CD4-positive, alpha-beta T cell (primary cell): ENCODE measurements at regions not wholly inside any gene's neighbourhood (a gene's known extent, or its start where the extent isn't known, plus 50 kb on each side); places are given as distances from the start of the nearest gene placed in this dataset.

Source experiments
- ATAC-seq: fragments of 200-7000 bp; cut with Tn5 transposase; one replicate; pipeline ENCODE4 v1.10.0; 2022; ENCODE audit warnings: mild to moderate bottlenecking; ENCODE audit not compliant: poor library complexity
- CTCF ChIA-PET: fragments of 350-600 bp; sonication (Branson Sonifier 250); formaldehyde crosslinking; loops from one replicate; lab custom pipeline; 2021; ENCODE audit warnings: antibody characterized with exemption, inconsistent platforms; lab: Charles Lee
- POLR2A ChIA-PET: fragments of 350-600 bp; sonication (Branson Sonifier 250); formaldehyde crosslinking; loops from one replicate; lab custom pipeline; 2021; ENCODE audit warnings: antibody characterized with exemption, inconsistent platforms; lab: Charles Lee
- DNase-seq, 14 experiments: peaks; one replicate each; pipeline ENCODE4 v3.0.0-alpha.2; 2013 to 2020; ENCODE audit warnings: mixed read lengths in 2 of 14
- H3K27ac ChIP-seq, 2 donors: one replicate each; pipeline versions ENCODE4 v1.5.1 to v1.7.0; 2013; ENCODE audit warnings: low read length in 2 of 2, low read depth in 1 of 2, mild to moderate bottlenecking in 1 of 2
- H3K27me3 ChIP-seq, 2 experiments: 1 replicate in 1 of 2; 2 replicates in 1 of 2; pipeline versions ENCODE4 v1.6.1 to v1.7.0; 2013; ENCODE audit warnings: low read length in 2 of 2, control low read depth in 1 of 2, mild to moderate bottlenecking in 1 of 2, moderate library complexity in 1 of 2; ENCODE audit not compliant: insufficient read depth in 2 of 2, control insufficient read depth in 1 of 2
- H3K36me3 ChIP-seq: one replicate; pipeline ENCODE4 v1.6.1; 2013; ENCODE audit warnings: low read length, control low read depth; ENCODE audit not compliant: insufficient read depth
- H3K4me1 ChIP-seq: one replicate; pipeline ENCODE4 v1.6.1; 2013; ENCODE audit warnings: low read length, control low read depth; ENCODE audit not compliant: insufficient read depth
- H3K4me3 ChIP-seq: one replicate; pipeline ENCODE4 v1.5.1; 2013; ENCODE audit warnings: mild to moderate bottlenecking, low read length, moderate library complexity
- H3K9me3 ChIP-seq, 2 experiments: 1 replicate in 1 of 2; 2 replicates in 1 of 2; pipeline versions ENCODE4 v1.6.1 to v1.7.0; 2013; ENCODE audit warnings: low read length in 2 of 2, mild to moderate bottlenecking in 2 of 2, control low read depth in 1 of 2, moderate library complexity in 1 of 2; ENCODE audit not compliant: control insufficient read depth in 1 of 2, insufficient read depth in 1 of 2
- H3K27ac Mint-ChIP-seq: one replicate; pipeline ENCODE4 v1.8.0; 2020; ENCODE audit warnings: mixed read lengths
- H3K27me3 Mint-ChIP-seq: one replicate; pipeline ENCODE4 v1.8.0; 2021; ENCODE audit warnings: mixed read lengths
- H3K36me3 Mint-ChIP-seq: one replicate; pipeline ENCODE4 v1.8.0; 2021; ENCODE audit warnings: low read depth, mixed read lengths
- H3K4me1 Mint-ChIP-seq: one replicate; pipeline ENCODE4 v1.8.0; 2021; ENCODE audit warnings: low read depth, mixed read lengths
- H3K4me3 Mint-ChIP-seq: one replicate; pipeline ENCODE4 v1.8.0; 2020; ENCODE audit warnings: mild to moderate bottlenecking, mixed read lengths
- H3K9me3 Mint-ChIP-seq: one replicate; pipeline ENCODE4 v1.8.0; 2020; ENCODE audit warnings: mixed read lengths
- intact Hi-C, 2 experiments: fragments of 100-400 bp; cut with DNase I in 1 of 2; cut with micrococcal nuclease in 1 of 2; formaldehyde crosslinking; loops; one replicate each; pipeline versions ENCODE4 v1.15.1 to v1.9.0; 2023 to 2025; cut with DNase I, micrococcal nuclease
- TF ChIP-seq, protein P1 (sequence below): fragments of 200-600 bp; IDR thresholded peaks from one replicate; pipeline ENCODE4 v1.8.0; 2022; ENCODE audit warnings: antibody characterized with exemption, mild to moderate bottlenecking

DNA sequence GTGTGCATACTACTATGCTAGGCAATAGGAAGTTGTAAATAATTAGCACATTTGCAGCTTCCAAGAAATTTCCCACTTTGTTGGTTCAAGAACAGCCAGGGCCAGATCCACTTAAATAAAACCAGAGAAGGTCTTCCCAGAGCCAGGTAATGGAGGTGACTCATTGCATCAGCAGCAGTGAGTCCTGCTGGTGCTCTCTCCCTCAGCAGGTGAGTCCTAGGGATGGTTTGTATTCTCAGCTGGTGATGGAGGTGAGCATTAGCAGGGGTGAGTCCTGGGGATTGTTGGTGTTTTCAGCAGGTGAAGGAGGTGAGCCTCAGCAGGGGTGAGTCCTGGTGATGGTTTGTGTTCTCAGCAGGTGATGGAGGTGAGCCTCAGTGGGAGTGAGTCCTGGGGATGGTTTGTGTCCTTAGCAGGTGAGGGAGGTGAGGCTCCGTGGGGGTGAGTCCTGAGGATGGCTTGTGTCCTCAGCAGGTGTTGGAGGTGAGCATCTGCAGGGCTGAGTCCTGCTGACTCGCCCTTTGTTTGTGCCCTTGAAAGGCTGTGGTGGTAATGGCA is 232.8 kb upstream of the EXOC2 start:
- intact Hi-C loops = no loop called here
- no peak overlapping the region for H3K27ac ChIP-seq
- ChIA-PET POLR2A (no interaction called here), CTCF (no interaction called here)
- no peak overlapping the region for H3K4me3 Mint-ChIP-seq
- peaks cover 7% of the 10 kb centered on the region for H3K9me3 Mint-ChIP-seq
- H3K4me3 ChIP-seq = no peak overlapping the region
- peaks cover 0 to 8% of the 10 kb centered on the region in 2 experiments for H3K27me3 ChIP-seq
- H3K27ac Mint-ChIP-seq = no peak overlapping the region
- no peak for ATAC-seq
- no peaks in the 10 kb centered on the region for H3K36me3 ChIP-seq
- no peak for DNase-seq
- TF ChIP-seq, protein P1, sequence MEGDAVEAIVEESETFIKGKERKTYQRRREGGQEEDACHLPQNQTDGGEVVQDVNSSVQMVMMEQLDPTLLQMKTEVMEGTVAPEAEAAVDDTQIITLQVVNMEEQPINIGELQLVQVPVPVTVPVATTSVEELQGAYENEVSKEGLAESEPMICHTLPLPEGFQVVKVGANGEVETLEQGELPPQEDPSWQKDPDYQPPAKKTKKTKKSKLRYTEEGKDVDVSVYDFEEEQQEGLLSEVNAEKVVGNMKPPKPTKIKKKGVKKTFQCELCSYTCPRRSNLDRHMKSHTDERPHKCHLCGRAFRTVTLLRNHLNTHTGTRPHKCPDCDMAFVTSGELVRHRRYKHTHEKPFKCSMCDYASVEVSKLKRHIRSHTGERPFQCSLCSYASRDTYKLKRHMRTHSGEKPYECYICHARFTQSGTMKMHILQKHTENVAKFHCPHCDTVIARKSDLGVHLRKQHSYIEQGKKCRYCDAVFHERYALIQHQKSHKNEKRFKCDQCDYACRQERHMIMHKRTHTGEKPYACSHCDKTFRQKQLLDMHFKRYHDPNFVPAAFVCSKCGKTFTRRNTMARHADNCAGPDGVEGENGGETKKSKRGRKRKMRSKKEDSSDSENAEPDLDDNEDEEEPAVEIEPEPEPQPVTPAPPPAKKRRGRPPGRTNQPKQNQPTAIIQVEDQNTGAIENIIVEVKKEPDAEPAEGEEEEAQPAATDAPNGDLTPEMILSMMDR = no peak
- H3K4me1 ChIP-seq = no peaks in the 10 kb centered on the region
- H3K4me1 Mint-ChIP-seq = no peaks in the 10 kb centered on the region
- peaks cover 31% of the 10 kb centered on the region for H3K27me3 Mint-ChIP-seq
- H3K9me3 ChIP-seq = peaks cover 12% of the 10 kb centered on the region in 2 experiments
- no peaks in the 10 kb centered on the region for H3K36me3 Mint-ChIP-seq

DNA sequence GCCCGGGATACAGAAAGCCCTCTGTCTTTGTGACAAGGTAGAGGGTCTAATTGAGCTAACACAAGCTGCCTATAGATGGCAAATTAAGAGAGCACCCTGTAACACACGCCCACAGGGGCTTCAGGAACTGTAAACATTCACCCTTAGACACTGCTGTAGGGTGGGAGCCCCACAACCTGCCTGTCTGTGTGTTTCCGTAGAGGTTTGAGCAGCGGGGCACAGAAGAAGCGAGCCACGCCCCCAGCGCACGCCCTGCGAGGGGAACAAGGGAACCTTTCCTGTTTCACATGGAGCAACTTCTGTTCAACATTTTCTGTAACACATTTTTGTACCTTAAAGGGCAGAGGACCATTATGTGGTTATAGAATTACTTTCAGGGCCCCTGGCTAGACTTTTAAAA is 231.7 kb upstream of the EXOC2 start:
- Histone ChIP-seq H3K27me3 (peaks cover 0 to 8% of the 10 kb centered on the region in 2 experiments), H3K9me3 (peaks cover 18 to 20% of the 10 kb centered on the region in 2 experiments), H3K27ac (no peak overlapping the region), H3K36me3 (no peaks in the 10 kb centered on the region), H3K4me1 (no peaks in the 10 kb centered on the region), H3K4me3 (no peak overlapping the region)
- no peak overlapping the region for H3K4me3 Mint-ChIP-seq
- POLR2A ChIA-PET = no interaction called here
- intact Hi-C loops = no loop called here
- CTCF ChIA-PET = no interaction called here
- H3K27ac Mint-ChIP-seq = no peak overlapping the region
- peaks cover 31% of the 10 kb centered on the region for H3K27me3 Mint-ChIP-seq
- ATAC-seq (no peak), DNase-seq (no peak)
- no peaks in the 10 kb centered on the region for H3K4me1 Mint-ChIP-seq
- H3K9me3 Mint-ChIP-seq = peaks cover 14% of the 10 kb centered on the region
- no peaks in the 10 kb centered on the region for H3K36me3 Mint-ChIP-seq
- TF ChIP-seq, protein P1 = no peak

DNA sequence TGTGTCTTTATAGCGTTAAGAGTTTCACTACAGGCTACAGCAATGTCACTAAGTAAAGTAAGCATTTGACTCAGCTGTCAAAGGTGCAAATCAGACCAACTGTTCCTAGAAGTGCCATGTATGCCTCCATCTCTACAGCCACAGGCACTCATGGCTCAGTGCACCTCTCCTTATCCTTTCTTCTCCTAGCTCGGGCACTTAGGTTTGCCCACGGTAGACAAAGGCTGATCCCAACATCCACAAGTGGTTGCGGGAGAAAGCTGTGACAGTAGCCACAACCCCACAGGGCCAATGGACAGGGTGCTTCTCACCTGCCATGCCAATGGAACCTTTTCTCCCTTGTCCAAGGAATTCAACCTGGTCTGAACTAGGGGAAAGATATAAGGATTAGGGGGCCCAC is 228.5 kb upstream of the EXOC2 start:
- H3K4me3 ChIP-seq = no peak overlapping the region
- peaks cover 10 to 23% of the 10 kb centered on the region in 2 experiments for H3K9me3 ChIP-seq
- ChIA-PET CTCF (no interaction called here), POLR2A (no interaction called here)
- ATAC-seq = no peak
- TF ChIP-seq, protein P1 = no peak
- Mint-ChIP-seq H3K27ac (no peak overlapping the region), H3K9me3 (peaks cover 24% of the 10 kb centered on the region), H3K27me3 (peaks cover 55% of the 10 kb centered on the region), H3K4me1 (no peaks in the 10 kb centered on the region), H3K4me3 (no peak overlapping the region), H3K36me3 (no peaks in the 10 kb centered on the region)
- no peak for DNase-seq
- no peak overlapping the region for H3K27ac ChIP-seq
- H3K27me3 ChIP-seq = peaks cover 0 to 9% of the 10 kb centered on the region in 2 experiments
- no peaks in the 10 kb centered on the region for H3K36me3 ChIP-seq
- intact Hi-C loops = no loop called here
- no peaks in the 10 kb centered on the region for H3K4me1 ChIP-seq
